ENCODE measurements at regions not wholly inside any gene's neighbourhood (a gene's known extent, or its start where the extent isn't known, plus 50 kb on each side); places are given as distances from the start of the nearest gene placed in this dataset.

DNA sequence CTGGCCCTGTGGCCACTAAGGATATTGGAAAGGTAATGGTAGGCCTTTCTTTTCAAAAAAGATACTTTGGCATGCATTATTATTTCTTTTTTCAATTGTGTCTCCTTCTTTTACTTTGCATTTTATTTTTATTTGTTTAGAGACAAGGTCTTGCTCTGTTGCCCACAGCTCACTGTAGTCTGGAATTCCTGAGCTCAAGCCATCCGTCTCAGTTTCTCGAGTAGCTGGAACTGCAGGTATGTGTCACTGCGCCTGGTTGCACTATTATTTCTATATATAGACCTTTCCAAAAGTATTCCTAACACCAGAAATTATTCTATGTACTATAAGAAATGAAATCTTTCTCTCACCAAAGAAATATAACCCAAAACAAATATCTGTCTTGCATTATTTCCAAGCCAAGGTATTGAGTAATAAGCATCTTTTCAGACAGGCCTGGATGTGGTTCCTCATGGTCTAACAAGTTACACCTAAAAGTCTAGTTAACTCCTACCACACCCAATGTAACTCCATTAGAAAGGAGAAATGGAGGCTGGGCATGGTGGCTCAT is 500.8 kb upstream of the ANKRD30A start:
- TF ChIP-seq, protein P1, sequence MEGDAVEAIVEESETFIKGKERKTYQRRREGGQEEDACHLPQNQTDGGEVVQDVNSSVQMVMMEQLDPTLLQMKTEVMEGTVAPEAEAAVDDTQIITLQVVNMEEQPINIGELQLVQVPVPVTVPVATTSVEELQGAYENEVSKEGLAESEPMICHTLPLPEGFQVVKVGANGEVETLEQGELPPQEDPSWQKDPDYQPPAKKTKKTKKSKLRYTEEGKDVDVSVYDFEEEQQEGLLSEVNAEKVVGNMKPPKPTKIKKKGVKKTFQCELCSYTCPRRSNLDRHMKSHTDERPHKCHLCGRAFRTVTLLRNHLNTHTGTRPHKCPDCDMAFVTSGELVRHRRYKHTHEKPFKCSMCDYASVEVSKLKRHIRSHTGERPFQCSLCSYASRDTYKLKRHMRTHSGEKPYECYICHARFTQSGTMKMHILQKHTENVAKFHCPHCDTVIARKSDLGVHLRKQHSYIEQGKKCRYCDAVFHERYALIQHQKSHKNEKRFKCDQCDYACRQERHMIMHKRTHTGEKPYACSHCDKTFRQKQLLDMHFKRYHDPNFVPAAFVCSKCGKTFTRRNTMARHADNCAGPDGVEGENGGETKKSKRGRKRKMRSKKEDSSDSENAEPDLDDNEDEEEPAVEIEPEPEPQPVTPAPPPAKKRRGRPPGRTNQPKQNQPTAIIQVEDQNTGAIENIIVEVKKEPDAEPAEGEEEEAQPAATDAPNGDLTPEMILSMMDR (conservative IDR thresholded peaks at IDR 0.05; ENCODE audit: low read depth), result no peak
- no peak for DNase-seq (ENCODE audit: low spot score)
- POLR2A ChIA-PET (ENCODE audit: low non-redundant PET), result no interaction called here
- H3K27ac ChIP-seq, result no peak overlapping the region
- CTCF ChIA-PET, result interaction anchor here (0.7 kb wide), 1 partner anchor 8 kb away, joined by 10 read pairs; no protein-coding TSS in a partner anchor

DNA sequence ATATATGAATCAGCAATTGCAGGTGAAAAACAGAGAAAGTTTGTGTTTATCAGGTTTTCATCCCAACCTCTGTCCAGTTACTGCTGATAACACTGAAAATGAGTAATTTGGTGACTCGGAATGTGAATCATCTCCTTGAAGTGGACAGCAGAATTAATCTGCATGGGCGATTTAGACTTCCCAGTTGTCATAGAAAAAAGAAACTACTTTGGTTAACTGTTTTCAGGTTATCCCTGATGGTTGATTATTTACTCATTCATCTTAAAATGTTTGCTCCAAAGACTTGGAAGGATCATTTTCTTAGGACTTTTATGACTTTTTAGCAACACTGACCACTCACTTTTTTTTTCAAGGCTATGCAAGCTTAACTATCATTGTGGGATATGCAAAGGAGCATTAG is 504.1 kb upstream of the ANKRD30A start:
- TF ChIP-seq, protein P1 (conservative IDR thresholded peaks at IDR 0.05; ENCODE audit: low read depth), result no peak
- POLR2A ChIA-PET (ENCODE audit: low non-redundant PET), result no interaction called here
- CTCF ChIA-PET, result no interaction called here
- no peak overlapping the region for H3K27ac ChIP-seq
- DNase-seq (ENCODE audit: low spot score), result no peak

DNA sequence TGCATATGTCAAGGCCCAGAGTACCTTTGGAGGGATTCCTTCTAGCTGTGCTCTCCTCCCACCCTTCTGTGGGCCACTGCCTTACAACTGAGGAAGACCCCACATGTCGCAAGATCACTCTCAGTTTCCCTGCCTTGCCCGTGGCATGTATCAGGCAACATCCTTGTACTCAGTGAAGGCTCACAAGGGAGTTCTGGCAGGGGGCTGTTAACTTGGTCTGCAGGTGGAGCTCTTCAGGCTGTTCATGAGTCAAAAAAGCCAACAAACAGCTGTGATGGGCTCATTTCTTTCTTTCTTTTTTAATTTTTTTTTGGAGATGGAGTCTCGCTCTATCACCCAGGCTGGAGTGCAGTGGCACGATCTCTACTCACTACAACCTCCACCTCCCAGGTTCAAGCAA is 513.0 kb upstream of the ANKRD30A start:
- H3K27ac ChIP-seq, result no peak overlapping the region
- DNase-seq (ENCODE audit: low spot score), result no peak
- ChIA-PET POLR2A (ENCODE audit: low non-redundant PET) (no interaction called here), CTCF (no interaction called here)
- TF ChIP-seq, protein P1 (conservative IDR thresholded peaks at IDR 0.05; ENCODE audit: low read depth), result no peak

GRCh38 chr10:36608866-36609265 is 516.5 kb upstream of the ANKRD30A start:
- ChIA-PET CTCF (interaction anchor here (0.5 to 0.6 kb wide), 3 partner anchors 21 to 247 kb away, joined by 3 to 6 read pairs (median 3); no protein-coding TSS in a partner anchor), POLR2A (ENCODE audit: low non-redundant PET) (no interaction called here)
- no peak overlapping the region for H3K27ac ChIP-seq
- TF ChIP-seq, protein P1 (conservative IDR thresholded peaks at IDR 0.05; ENCODE audit: low read depth), result no peak
- no peak for DNase-seq (ENCODE audit: low spot score)

- no peak overlapping the region for H3K27ac ChIP-seq
- POLR2A ChIA-PET (ENCODE audit: low non-redundant PET), result no interaction called here
- no peak for DNase-seq (ENCODE audit: low spot score)
- CTCF ChIA-PET, result no interaction called here
- TF ChIP-seq, protein P1 (conservative IDR thresholded peaks at IDR 0.05; ENCODE audit: low read depth), result no peak
These were observed 517.1 kb upstream of the ANKRD30A start for GRCh38 chr10:36608251-36608650.

GRCh38 chr10:36606234-36606839 is 519.1 kb upstream of the ANKRD30A start:
- ChIA-PET CTCF (interaction anchor here (0.6 kb wide), 1 partner anchor 61 kb away, joined by 3 read pairs; no protein-coding TSS in a partner anchor), POLR2A (ENCODE audit: low non-redundant PET) (no interaction called here)
- TF ChIP-seq, protein P1 (conservative IDR thresholded peaks at IDR 0.05; ENCODE audit: low read depth), result no peak
- no peak overlapping the region for H3K27ac ChIP-seq
- no peak for DNase-seq (ENCODE audit: low spot score)

Data from RWPE1 (cell line).